Globus pallidus (tissue), 1 donor: ENCODE measurements at regions not wholly inside any gene's neighbourhood (a gene's known extent, or its start where the extent isn't known, plus 50 kb on each side); places are given as distances from the start of the nearest gene placed in this dataset.

Experiments
- DNase-seq: peaks from one replicate; pipeline ENCODE4 v3.0.0-alpha.2; 2015; ENCODE audit warnings: low spot score

GRCh38 chr2:163266772-163267171 lies 428.2 kb upstream of the KCNH7 start:
- no peak for DNase-seq

GRCh38 chr2:163265562-163265961 lies 427.0 kb upstream of the KCNH7 start:
- no peak for DNase-seq

- no peak for DNase-seq
These were observed 425.8 kb upstream of the KCNH7 start for GRCh38 chr2:163264341-163264740.

- no peak for DNase-seq
These were observed 420.9 kb upstream of the KCNH7 start for GRCh38 chr2:163259489-163259888.

GRCh38 chr2:163255086-163255485 lies 416.5 kb upstream of the KCNH7 start:
- no peak for DNase-seq

- DNase-seq: no peak
These were observed 415.2 kb upstream of the KCNH7 start for GRCh38 chr2:163253621-163254285.

- no peak for DNase-seq
These were observed 413.6 kb upstream of the KCNH7 start for GRCh38 chr2:163252199-163252598.

- DNase-seq: no peak
These were observed 410.0 kb upstream of the KCNH7 start for GRCh38 chr2:163248376-163249253.

- no peak for DNase-seq
These were observed 409.3 kb upstream of the KCNH7 start for GRCh38 chr2:163247847-163248220.

GRCh38 chr2:163247156-163247846 lies 408.7 kb upstream of the KCNH7 start:
- DNase-seq: no peak

GRCh38 chr2:163246135-163246534 lies 407.6 kb upstream of the KCNH7 start:
- DNase-seq: no peak

GRCh38 chr2:163236553-163236952 lies 398.0 kb upstream of the KCNH7 start:
- no peak for DNase-seq

GRCh38 chr2:163231666-163232065 lies 393.1 kb upstream of the KCNH7 start:
- DNase-seq: no peak

GRCh38 chr2:163213661-163214081 lies 375.1 kb upstream of the KCNH7 start:
- no peak for DNase-seq

GRCh38 chr2:163210430-163210918 lies 371.9 kb upstream of the KCNH7 start:
- DNase-seq: no peak

- DNase-seq: no peak
These were observed 369.3 kb upstream of the KCNH7 start for GRCh38 chr2:163207693-163208370.

GRCh38 chr2:163205589-163206254 lies 367.2 kb upstream of the KCNH7 start:
- no peak for DNase-seq

- no peak for DNase-seq
These were observed 362.2 kb upstream of the KCNH7 start for GRCh38 chr2:163200741-163201140.

- DNase-seq: no peak
These were observed 360.4 kb upstream of the KCNH7 start for GRCh38 chr2:163198972-163199371.

- no peak for DNase-seq
These were observed 359.4 kb upstream of the KCNH7 start for GRCh38 chr2:163198007-163198406.

- peak; percentile 43 for DNase-seq
These were observed 352.8 kb upstream of the KCNH7 start for GRCh38 chr2:163191372-163191771.
